Upper lobe of left lung (tissue), 6 donors: ENCODE measurements at regions not wholly inside any gene's neighbourhood (a gene's known extent, or its start where the extent isn't known, plus 50 kb on each side); places are given as distances from the start of the nearest gene placed in this dataset.

Experiments used
- ATAC-seq, 2 donors: fragments of 200-7000 bp; cut with Tn5 transposase; one replicate each; pipeline ENCODE4 v1.9.1; 2022; ENCODE audit warnings: mild to moderate bottlenecking in 2 of 2, moderate library complexity in 2 of 2; ENCODE audit not compliant: low FRiP score in 2 of 2
- DNase-seq, 2 donors: peaks; one replicate each; pipeline ENCODE4 v3.0.0-alpha.2; 2019 to 2020
- H3K27ac ChIP-seq, 4 donors: fragments of 200-600 bp; sonication (generic); one replicate each; pipeline ENCODE4 v1.5.1; 2016 to 2019
- H3K27me3 ChIP-seq, 4 donors: fragments of 200-600 bp; sonication (generic); one replicate each; pipeline ENCODE4 v1.5.1; 2017 to 2019
- H3K36me3 ChIP-seq, 4 donors: fragments of 200-600 bp; sonication (generic); one replicate each; pipeline ENCODE4 v1.5.1; 2016 to 2019
- H3K4me1 ChIP-seq, 4 donors: fragments of 200-600 bp; sonication (generic); one replicate each; pipeline ENCODE4 v1.5.1; 2018 to 2019
- H3K4me3 ChIP-seq, 4 donors: fragments of 200-600 bp; sonication (generic); one replicate each; pipeline ENCODE4 v1.5.1; 2017 to 2019; ENCODE audit warnings: mild to moderate bottlenecking in 2 of 4, moderate library complexity in 1 of 4
- H3K9me3 ChIP-seq, 4 donors: fragments of 200-600 bp; sonication (generic); one replicate each; pipeline ENCODE4 v1.5.1; 2018 to 2019
- CTCF ChIP-seq, 6 experiments: fragments of 450-650 bp in 4 of 6; fragments of 200-600 bp in 2 of 6; sonication (generic) in 2 of 6; IDR thresholded peaks; one replicate each; pipeline ENCODE4 v1.5.1; 2016 to 2019; ENCODE audit warnings: antibody characterized with exemption in 6 of 6
- EP300 ChIP-seq, 4 donors: sonication (generic); formaldehyde crosslinking; IDR thresholded peaks; one replicate each; pipeline ENCODE4 v1.5.1; 2017; ENCODE audit warnings: antibody characterized with exemption in 4 of 4, control low read depth in 2 of 4
- POLR2A ChIP-seq, 4 donors: fragments of 450-650 bp; IDR thresholded peaks; one replicate each; pipeline ENCODE4 v1.5.1; 2016 to 2017; ENCODE audit warnings: antibody characterized with exemption in 4 of 4, mild to moderate bottlenecking in 2 of 4
- POLR2AphosphoS5 ChIP-seq, 2 donors: sonication (generic); formaldehyde crosslinking; IDR thresholded peaks; one replicate each; pipeline ENCODE4 v1.5.1; 2017; ENCODE audit warnings: antibody characterized with exemption in 2 of 2
- WGBS, 2 donors: methylation state at CpG; one replicate each; pipeline ENCODE4 v1.1.5; 2017 to 2018; 5-methylcytosine and 5-hydroxymethylcytosine counted together
- donor health status: DM: no; HTN: no; CAD: no; lungs with moderate emphysema.
- donor health status: DM: no; HTN: yes; CAD: no; lungs with severe emphysema.

GRCh38 chr4:180407275-180407885, 1835.8 kb upstream of the TENM3 start:
- 69 to 79% methylated on average over 4 of the region's 4 CpGs for WGBS, 2 donors
- Histone ChIP-seq H3K27ac (no peak overlapping the region), H3K36me3 (no peaks in the 10 kb centered on the region), H3K4me1 (no peaks in the 10 kb centered on the region), H3K27me3 (no peaks in the 10 kb centered on the region), H3K9me3 (no peaks in the 10 kb centered on the region), H3K4me3 (no peak overlapping the region)
- ATAC-seq (no peak), DNase-seq (no peak)
- TF ChIP-seq CTCF (IDR thresholded peaks at IDR 0.05) = no peak
- no peak for TF ChIP-seq EP300 (IDR thresholded peaks at IDR 0.05)
- no peak for TF ChIP-seq POLR2A (IDR thresholded peaks at IDR 0.05)

- Histone ChIP-seq H3K27me3 (no peaks in the 10 kb centered on the region), H3K4me3 (no peak overlapping the region), H3K27ac (no peak overlapping the region), H3K4me1 (no peaks in the 10 kb centered on the region), H3K36me3 (no peaks in the 10 kb centered on the region), H3K9me3 (no peaks in the 10 kb centered on the region)
- 66 to 72% methylated on average over 6 of the region's 6 CpGs for WGBS, 2 donors
- TF ChIP-seq CTCF (IDR thresholded peaks at IDR 0.05) (no peak), EP300 (IDR thresholded peaks at IDR 0.05) (no peak), POLR2AphosphoS5 (IDR thresholded peaks at IDR 0.05) (no peak), POLR2A (IDR thresholded peaks at IDR 0.05) (no peak)
- DNase-seq = no peak
- ATAC-seq = no peak
Measured at GRCh38 chr4:180418819-180419531, 1824.2 kb upstream of the TENM3 start.

DNA sequence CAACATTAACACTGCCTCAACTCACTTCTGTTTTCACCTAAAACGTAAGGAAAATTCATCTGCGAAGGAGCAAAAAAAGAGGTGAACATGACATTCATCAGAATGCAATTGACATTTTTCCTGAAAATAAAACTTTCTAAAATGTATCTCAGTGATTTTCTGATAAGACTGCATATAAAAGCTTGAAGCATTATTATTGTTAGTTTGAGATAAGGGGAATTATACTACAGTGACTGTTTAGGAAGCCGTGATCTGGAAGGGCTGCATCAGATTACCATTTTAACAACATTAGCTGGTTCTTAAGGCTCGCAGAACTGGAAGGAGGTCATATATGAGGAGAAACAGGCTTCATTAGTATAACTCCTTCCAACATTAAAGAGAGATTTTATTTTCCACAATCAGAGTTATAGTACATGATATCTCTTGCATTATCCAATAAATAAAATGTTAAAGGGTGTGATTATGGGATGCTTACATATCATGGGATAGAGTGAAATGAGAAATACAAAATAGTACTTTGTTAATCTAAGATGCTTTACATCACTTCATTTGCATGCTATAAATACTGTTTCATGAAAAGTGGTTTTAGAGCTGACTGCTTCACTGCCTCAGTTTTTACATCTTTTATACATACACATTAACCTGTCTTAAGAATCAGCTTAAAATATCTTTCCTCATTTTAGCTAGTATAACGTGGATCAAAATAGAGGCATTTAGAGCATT, 1820.1 kb upstream of the TENM3 start:
- Histone ChIP-seq H3K27ac (no peak overlapping the region), H3K36me3 (no peaks in the 10 kb centered on the region), H3K9me3 (no peaks in the 10 kb centered on the region), H3K4me1 (no peaks in the 10 kb centered on the region), H3K4me3 (no peak overlapping the region), H3K27me3 (no peaks in the 10 kb centered on the region)
- TF ChIP-seq POLR2A (IDR thresholded peaks at IDR 0.05) (no peak), EP300 (IDR thresholded peaks at IDR 0.05) (no peak), CTCF (IDR thresholded peaks at IDR 0.05) (no peak), POLR2AphosphoS5 (IDR thresholded peaks at IDR 0.05) (no peak)
- no peak for ATAC-seq
- no peak for DNase-seq
- WGBS, 2 donors = 70 to 83% methylated on average over 5 of the region's 5 CpGs

DNA sequence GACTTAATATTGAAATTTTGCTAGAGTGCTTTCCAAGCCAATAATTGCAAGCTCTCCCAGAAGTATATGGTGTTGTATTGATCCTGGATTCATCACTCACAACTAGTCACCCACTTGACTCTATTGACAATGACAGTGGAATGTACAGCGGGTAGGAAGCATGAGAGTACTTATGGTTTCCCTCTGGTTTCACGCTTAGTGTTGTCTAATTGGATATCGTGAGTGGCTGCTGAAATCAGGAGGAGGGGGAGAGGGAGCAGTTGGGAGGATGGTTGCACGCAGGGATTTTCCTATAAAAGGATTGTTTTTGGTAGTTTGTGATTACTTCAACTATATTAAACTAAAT, 1819.5 kb upstream of the TENM3 start:
- Histone ChIP-seq H3K4me3 (no peak overlapping the region), H3K9me3 (no peaks in the 10 kb centered on the region), H3K36me3 (no peaks in the 10 kb centered on the region), H3K27ac (no peak overlapping the region), H3K27me3 (no peaks in the 10 kb centered on the region), H3K4me1 (no peaks in the 10 kb centered on the region)
- TF ChIP-seq CTCF (IDR thresholded peaks at IDR 0.05) (no peak), POLR2A (IDR thresholded peaks at IDR 0.05) (no peak), POLR2AphosphoS5 (IDR thresholded peaks at IDR 0.05) (no peak), EP300 (IDR thresholded peaks at IDR 0.05) (no peak)
- DNase-seq (no peak), ATAC-seq (no peak)
- 39 to 69% methylated on average over 4 of the region's 4 CpGs for WGBS, 2 donors
